ENCODE measurements at regions not wholly inside any gene's neighbourhood (a gene's known extent, or its start where the extent isn't known, plus 50 kb on each side); places are given as distances from the start of the nearest gene placed in this dataset.

DNA sequence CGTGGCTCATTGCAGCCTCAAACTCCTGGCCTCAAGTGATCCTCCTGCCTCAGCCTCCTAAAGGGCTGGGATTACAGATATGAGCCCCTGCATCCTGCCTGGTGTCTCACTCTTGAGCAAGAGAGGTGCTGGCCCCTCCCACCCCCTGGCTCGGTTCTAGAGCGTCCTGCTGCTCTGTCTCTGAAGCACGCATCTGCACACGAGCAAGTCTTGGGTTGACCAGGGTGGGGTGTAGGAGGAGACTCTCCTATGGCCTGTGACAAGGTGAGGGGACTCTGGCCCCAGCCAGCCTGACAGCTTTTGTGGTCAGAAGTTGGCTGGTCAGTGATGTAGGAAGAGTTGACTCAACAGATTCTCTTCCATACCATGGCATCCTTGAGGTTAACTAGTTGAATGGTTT, 110.7 kb upstream of the CARD11 start:
- TF ChIP-seq, protein P1, sequence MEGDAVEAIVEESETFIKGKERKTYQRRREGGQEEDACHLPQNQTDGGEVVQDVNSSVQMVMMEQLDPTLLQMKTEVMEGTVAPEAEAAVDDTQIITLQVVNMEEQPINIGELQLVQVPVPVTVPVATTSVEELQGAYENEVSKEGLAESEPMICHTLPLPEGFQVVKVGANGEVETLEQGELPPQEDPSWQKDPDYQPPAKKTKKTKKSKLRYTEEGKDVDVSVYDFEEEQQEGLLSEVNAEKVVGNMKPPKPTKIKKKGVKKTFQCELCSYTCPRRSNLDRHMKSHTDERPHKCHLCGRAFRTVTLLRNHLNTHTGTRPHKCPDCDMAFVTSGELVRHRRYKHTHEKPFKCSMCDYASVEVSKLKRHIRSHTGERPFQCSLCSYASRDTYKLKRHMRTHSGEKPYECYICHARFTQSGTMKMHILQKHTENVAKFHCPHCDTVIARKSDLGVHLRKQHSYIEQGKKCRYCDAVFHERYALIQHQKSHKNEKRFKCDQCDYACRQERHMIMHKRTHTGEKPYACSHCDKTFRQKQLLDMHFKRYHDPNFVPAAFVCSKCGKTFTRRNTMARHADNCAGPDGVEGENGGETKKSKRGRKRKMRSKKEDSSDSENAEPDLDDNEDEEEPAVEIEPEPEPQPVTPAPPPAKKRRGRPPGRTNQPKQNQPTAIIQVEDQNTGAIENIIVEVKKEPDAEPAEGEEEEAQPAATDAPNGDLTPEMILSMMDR (IDR thresholded peaks at IDR 0.05; ENCODE audit: low read depth, low read length, poor library complexity, severe bottlenecking), result no peak
- no peak for TF ChIP-seq EZH2phosphoT487 (IDR thresholded peaks at IDR 0.05; ENCODE audit: borderline replicate concordance, low read length)
